Activated CD4-positive, alpha-beta memory T cell treated with anti-CD3 and anti-CD28 coated beads, Interleukin-2, amount 10 ng/mL, durations not matched to agents 7 days and 5 days (primary cell): ENCODE measurements at regions not wholly inside any gene's neighbourhood (a gene's known extent, or its start where the extent isn't known, plus 50 kb on each side); places are given as distances from the start of the nearest gene placed in this dataset.

Source experiments
- CTCF ChIA-PET: fragments of 350-600 bp; sonication (Branson Sonifier 250); formaldehyde crosslinking; loops from one replicate; lab custom pipeline; 2021; ENCODE audit warnings: antibody characterized with exemption, inconsistent platforms; lab: Charles Lee
- POLR2A ChIA-PET: fragments of 350-600 bp; sonication (Branson Sonifier 250); formaldehyde crosslinking; loops from one replicate; lab custom pipeline; 2021; ENCODE audit warnings: antibody characterized with exemption; lab: Charles Lee
- DNase-seq: peaks from one replicate; pipeline ENCODE4 v3.0.0-alpha.2; 2020
- H3K27ac Mint-ChIP-seq: one replicate; pipeline ENCODE4 v1.8.0; 2021; ENCODE audit warnings: mild to moderate bottlenecking, mixed read lengths
- H3K27me3 Mint-ChIP-seq: one replicate; pipeline ENCODE4 v1.8.0; 2021; ENCODE audit warnings: mixed read lengths
- H3K36me3 Mint-ChIP-seq: one replicate; pipeline ENCODE4 v1.8.0; 2021; ENCODE audit warnings: low read depth, mixed read lengths
- H3K4me1 Mint-ChIP-seq: one replicate; pipeline ENCODE4 v1.8.0; 2021; ENCODE audit warnings: mixed read lengths
- H3K4me3 Mint-ChIP-seq: one replicate; pipeline ENCODE4 v1.8.0; 2021; ENCODE audit warnings: mild to moderate bottlenecking, mixed read lengths
- H3K9me3 Mint-ChIP-seq: one replicate; pipeline ENCODE4 v1.8.0; 2021; ENCODE audit warnings: mixed read lengths

GRCh38 chr15:81907521-81907920, 138.3 kb downstream of the MEX3B start:
- CTCF ChIA-PET: no interaction called here
- no peak overlapping the region for H3K4me3 Mint-ChIP-seq

GRCh38 chr15:81905889-81906288, 139.9 kb downstream of the MEX3B start:
- no peak for DNase-seq
- Mint-ChIP-seq H3K4me1 (no peaks in the 10 kb centered on the region), H3K27ac (no peak overlapping the region), H3K36me3 (no peaks in the 10 kb centered on the region), H3K9me3 (no peaks in the 10 kb centered on the region), H3K27me3 (peaks cover 3% of the 10 kb centered on the region), H3K4me3 (no peak overlapping the region)
- ChIA-PET POLR2A (no interaction called here), CTCF (no interaction called here)

More at GRCh38 chr15:81907521-81907920, 138.3 kb downstream of the MEX3B start:
- POLR2A ChIA-PET: no interaction called here
- no peaks in the 10 kb centered on the region for H3K4me1 Mint-ChIP-seq
- no peaks in the 10 kb centered on the region for H3K36me3 Mint-ChIP-seq
- DNase-seq: no peak
- no peak overlapping the region for H3K27ac Mint-ChIP-seq
- H3K27me3 Mint-ChIP-seq: peaks cover 3% of the 10 kb centered on the region
- H3K9me3 Mint-ChIP-seq: no peaks in the 10 kb centered on the region

GRCh38 chr15:81901319-81901718, 144.5 kb downstream of the MEX3B start:
- CTCF ChIA-PET: no interaction called here
- H3K4me1 Mint-ChIP-seq: no peaks in the 10 kb centered on the region
- no peak overlapping the region for H3K27ac Mint-ChIP-seq
- POLR2A ChIA-PET: no interaction called here
- no peaks in the 10 kb centered on the region for H3K36me3 Mint-ChIP-seq
- no peak overlapping the region for H3K4me3 Mint-ChIP-seq
- peaks cover 3% of the 10 kb centered on the region for H3K27me3 Mint-ChIP-seq
- DNase-seq: no peak
- H3K9me3 Mint-ChIP-seq: no peaks in the 10 kb centered on the region

DNA sequence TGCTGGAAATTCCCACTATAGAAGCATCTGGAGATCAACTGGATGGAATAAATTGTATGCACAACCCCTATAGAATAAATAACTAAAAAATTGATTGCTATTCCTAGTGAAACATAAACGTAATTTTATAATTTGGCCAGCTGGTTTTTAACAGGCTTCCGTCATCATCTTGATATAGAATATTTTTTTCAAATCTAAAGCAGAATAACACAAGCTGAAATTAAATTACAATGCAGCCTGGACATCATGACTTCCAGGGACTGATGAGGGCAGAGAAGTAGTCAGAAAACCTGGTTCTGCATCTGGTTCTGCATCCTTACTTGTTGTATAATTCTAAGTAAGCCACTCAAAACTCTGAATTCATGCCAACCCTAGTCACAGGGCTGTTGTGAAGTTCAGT, 146.1 kb downstream of the MEX3B start:
- ChIA-PET CTCF (no interaction called here), POLR2A (no interaction called here)
- no peak overlapping the region for H3K27ac Mint-ChIP-seq
- no peaks in the 10 kb centered on the region for H3K27me3 Mint-ChIP-seq
- no peaks in the 10 kb centered on the region for H3K9me3 Mint-ChIP-seq
- no peaks in the 10 kb centered on the region for H3K36me3 Mint-ChIP-seq
- no peak overlapping the region for H3K4me3 Mint-ChIP-seq
- no peak for DNase-seq
- H3K4me1 Mint-ChIP-seq: no peaks in the 10 kb centered on the region

DNA sequence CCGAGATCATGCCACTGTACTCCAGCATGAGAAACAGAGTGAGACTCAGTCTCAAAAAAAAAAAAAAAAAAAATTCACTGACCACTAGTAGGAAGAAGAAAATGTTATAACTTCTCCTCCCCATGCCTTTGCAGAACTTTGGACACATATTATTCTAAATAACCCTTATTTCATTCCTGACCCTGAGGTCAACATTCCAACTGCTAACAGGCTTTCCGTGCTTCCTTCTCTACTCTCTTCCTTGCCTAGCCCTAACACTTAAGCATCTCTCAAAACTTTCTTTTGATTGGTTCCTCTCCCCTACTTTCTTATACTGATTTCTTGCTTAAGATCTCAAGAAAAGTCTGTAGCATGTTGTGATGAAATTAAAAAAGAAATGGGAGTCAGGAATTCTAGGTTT, 146.8 kb downstream of the MEX3B start:
- no peak for DNase-seq
- Mint-ChIP-seq H3K36me3 (no peaks in the 10 kb centered on the region), H3K4me3 (no peak overlapping the region), H3K27me3 (no peaks in the 10 kb centered on the region), H3K9me3 (no peaks in the 10 kb centered on the region), H3K27ac (no peak overlapping the region), H3K4me1 (no peaks in the 10 kb centered on the region)
- CTCF ChIA-PET: no interaction called here
- POLR2A ChIA-PET: no interaction called here

DNA sequence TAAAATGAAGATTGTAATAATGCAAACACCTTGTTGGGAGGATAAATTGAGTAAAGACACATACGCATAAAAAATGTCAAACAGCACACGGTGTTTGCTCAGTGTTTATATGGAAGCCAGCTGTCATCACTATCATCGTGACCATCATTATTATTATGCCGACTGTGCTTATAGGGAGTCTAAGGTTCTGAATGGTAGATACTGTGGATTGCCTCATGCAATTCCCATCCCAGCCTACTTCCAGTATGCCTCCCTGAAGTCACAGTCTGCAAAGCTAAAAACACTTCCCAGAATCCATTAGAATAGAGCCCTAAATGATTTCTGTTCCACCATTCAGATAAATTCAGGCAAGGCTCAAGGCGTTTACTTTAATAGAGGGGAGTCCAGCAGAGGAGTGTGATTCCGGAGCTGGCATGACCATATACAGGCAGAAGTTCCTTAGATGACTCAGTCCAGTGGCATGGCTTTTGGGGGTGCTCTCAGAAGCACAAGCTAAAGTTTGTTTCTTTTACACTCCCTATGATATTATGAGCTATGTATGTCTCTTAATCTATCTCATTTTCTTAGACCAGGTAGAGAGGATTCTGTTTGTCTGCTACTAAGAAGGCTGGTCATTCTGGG, 148.7 kb downstream of the MEX3B start:
- DNase-seq: no peak

DNA sequence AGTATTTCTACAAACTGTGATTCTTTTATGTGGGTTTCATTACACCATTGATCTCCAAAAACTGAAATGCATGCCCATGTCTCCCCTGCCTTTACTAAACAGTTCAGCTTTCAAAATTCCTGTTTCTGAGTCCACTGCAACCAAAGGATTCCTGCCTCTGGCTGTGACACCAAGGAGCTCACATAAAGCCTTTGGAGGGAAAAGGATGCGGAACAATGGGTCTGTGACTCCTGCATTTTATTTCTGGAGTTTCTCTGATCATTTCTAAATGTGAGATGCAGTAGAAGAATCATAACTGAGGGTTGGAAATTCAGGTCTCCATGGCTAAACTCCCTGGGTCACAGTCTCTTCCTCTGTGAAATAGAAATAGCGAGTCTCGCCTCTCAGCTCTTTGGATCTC, 149.5 kb downstream of the MEX3B start:
- Mint-ChIP-seq H3K27ac (no peak overlapping the region), H3K4me3 (no peak overlapping the region), H3K27me3 (no peaks in the 10 kb centered on the region), H3K36me3 (no peaks in the 10 kb centered on the region), H3K9me3 (no peaks in the 10 kb centered on the region), H3K4me1 (no peaks in the 10 kb centered on the region)
- ChIA-PET POLR2A (no interaction called here), CTCF (no interaction called here)
- no peak for DNase-seq

More for the DNA sequence above, 148.7 kb downstream of the MEX3B start:
- Mint-ChIP-seq H3K27ac (no peak overlapping the region), H3K9me3 (no peaks in the 10 kb centered on the region), H3K4me3 (no peak overlapping the region), H3K27me3 (no peaks in the 10 kb centered on the region), H3K36me3 (no peaks in the 10 kb centered on the region), H3K4me1 (no peaks in the 10 kb centered on the region)
- POLR2A ChIA-PET: no interaction called here
- CTCF ChIA-PET: no interaction called here

DNA sequence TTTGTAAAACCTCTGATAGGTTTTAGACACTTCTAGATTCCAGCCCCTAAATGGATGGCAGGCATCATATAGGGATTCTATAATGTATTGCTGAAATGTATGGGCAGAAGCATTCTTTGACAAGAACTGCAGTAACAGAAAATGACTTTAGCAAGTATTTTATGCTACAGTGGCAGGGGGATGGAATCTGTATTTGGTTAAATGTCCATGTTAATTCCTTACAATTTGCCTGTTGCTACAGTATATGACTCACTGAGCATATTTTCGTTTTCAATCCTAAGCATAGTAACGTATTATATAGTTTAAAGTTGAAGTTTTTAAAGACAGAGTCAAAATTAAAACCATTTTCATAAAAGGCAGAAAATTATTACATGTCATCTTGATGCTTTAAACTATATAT, 150.1 kb downstream of the MEX3B start:
- H3K27ac Mint-ChIP-seq: no peak overlapping the region
- ChIA-PET CTCF (no interaction called here), POLR2A (no interaction called here)
- no peak for DNase-seq
- H3K9me3 Mint-ChIP-seq: no peaks in the 10 kb centered on the region
- H3K4me3 Mint-ChIP-seq: no peak overlapping the region
- no peaks in the 10 kb centered on the region for H3K27me3 Mint-ChIP-seq
- H3K36me3 Mint-ChIP-seq: no peaks in the 10 kb centered on the region
- no peaks in the 10 kb centered on the region for H3K4me1 Mint-ChIP-seq

GRCh38 chr15:81894061-81894460, 151.8 kb downstream of the MEX3B start:
- Mint-ChIP-seq H3K4me1 (no peaks in the 10 kb centered on the region), H3K27me3 (no peaks in the 10 kb centered on the region), H3K27ac (no peak overlapping the region), H3K36me3 (no peaks in the 10 kb centered on the region), H3K9me3 (no peaks in the 10 kb centered on the region), H3K4me3 (no peak overlapping the region)
- ChIA-PET POLR2A (no interaction called here), CTCF (no interaction called here)
- no peak for DNase-seq

- Mint-ChIP-seq H3K9me3 (no peaks in the 10 kb centered on the region), H3K4me3 (no peak overlapping the region), H3K36me3 (no peaks in the 10 kb centered on the region), H3K27me3 (no peaks in the 10 kb centered on the region), H3K4me1 (no peaks in the 10 kb centered on the region), H3K27ac (no peak overlapping the region)
- no peak for DNase-seq
- POLR2A ChIA-PET: no interaction called here
- CTCF ChIA-PET: interaction anchor here (0.6 kb wide), 1 partner anchor 52 kb away, joined by 3 read pairs; no protein-coding TSS in a partner anchor
Observed at GRCh38 chr15:81893182-81893835, 152.5 kb downstream of the MEX3B start.

- Mint-ChIP-seq H3K36me3 (no peaks in the 10 kb centered on the region), H3K4me1 (no peaks in the 10 kb centered on the region)
- POLR2A ChIA-PET: no interaction called here
Observed at GRCh38 chr15:81890496-81890895, 155.3 kb downstream of the MEX3B start.

DNA sequence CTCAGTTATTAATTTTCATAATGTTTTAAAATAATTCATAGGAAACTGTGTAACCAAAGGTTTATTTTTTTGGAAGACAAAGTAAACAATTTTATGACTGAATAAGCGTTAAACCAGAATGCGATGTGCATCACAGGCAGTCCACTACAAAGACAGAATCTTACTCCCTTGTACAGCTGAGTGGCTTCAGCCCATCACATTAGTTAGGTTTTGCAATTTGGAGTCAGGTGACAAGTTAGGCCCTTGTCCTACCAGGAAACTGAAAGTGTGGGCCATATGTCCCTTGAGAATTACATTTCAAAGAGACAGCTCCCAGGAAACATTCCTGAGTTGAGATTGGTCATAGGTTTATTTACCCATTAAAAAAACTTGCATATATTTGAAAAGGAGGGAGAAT, 156.3 kb downstream of the MEX3B start:
- CTCF ChIA-PET: no interaction called here
- H3K4me3 Mint-ChIP-seq: no peak overlapping the region
- no peaks in the 10 kb centered on the region for H3K4me1 Mint-ChIP-seq
- H3K27ac Mint-ChIP-seq: no peak overlapping the region
- POLR2A ChIA-PET: no interaction called here
- no peaks in the 10 kb centered on the region for H3K9me3 Mint-ChIP-seq
- no peaks in the 10 kb centered on the region for H3K27me3 Mint-ChIP-seq
- H3K36me3 Mint-ChIP-seq: no peaks in the 10 kb centered on the region
- DNase-seq: no peak

More at GRCh38 chr15:81890496-81890895, 155.3 kb downstream of the MEX3B start:
- H3K27me3 Mint-ChIP-seq: no peaks in the 10 kb centered on the region
- no peaks in the 10 kb centered on the region for H3K9me3 Mint-ChIP-seq
- no peak for DNase-seq
- CTCF ChIA-PET: no interaction called here
- H3K27ac Mint-ChIP-seq: no peak overlapping the region
- H3K4me3 Mint-ChIP-seq: no peak overlapping the region

GRCh38 chr15:81888748-81889484, 156.9 kb downstream of the MEX3B start:
- H3K36me3 Mint-ChIP-seq: no peaks in the 10 kb centered on the region
- H3K4me3 Mint-ChIP-seq: no peak overlapping the region
- CTCF ChIA-PET: no interaction called here
- no peaks in the 10 kb centered on the region for H3K9me3 Mint-ChIP-seq
- no peaks in the 10 kb centered on the region for H3K4me1 Mint-ChIP-seq
- POLR2A ChIA-PET: no interaction called here
- no peak overlapping the region for H3K27ac Mint-ChIP-seq
- no peak for DNase-seq
- no peaks in the 10 kb centered on the region for H3K27me3 Mint-ChIP-seq
